H9 (cell line): ENCODE measurements at regions not wholly inside any gene's neighbourhood (a gene's known extent, or its start where the extent isn't known, plus 50 kb on each side); places are given as distances from the start of the nearest gene placed in this dataset.

Experiments used
- DNase-seq: peaks from one replicate; pipeline ENCODE4 v3.0.0-alpha.2; 2017
- H2AFZ ChIP-seq: one replicate; pipeline ENCODE4 v1.6.1; 2013; ENCODE audit warnings: mild to moderate bottlenecking, low read length, control low read depth, moderate library complexity
- H2AK5ac ChIP-seq: 2 replicates; pipeline ENCODE4 v1.6.1; 2013; ENCODE audit warnings: low read length, control low read depth, mixed read lengths; ENCODE audit not compliant: insufficient read length
- H2BK120ac ChIP-seq: one replicate; pipeline ENCODE4 v1.6.1; 2013; ENCODE audit warnings: low read depth, mild to moderate bottlenecking, low read length, control low read depth, inconsistent platforms; ENCODE audit not compliant: poor library complexity, severe bottlenecking
- H2BK12ac ChIP-seq: 2 replicates; pipeline ENCODE4 v1.6.1; 2013; ENCODE audit warnings: low read length, control low read depth, mixed read lengths, low read depth; ENCODE audit not compliant: insufficient read length
- H2BK15ac ChIP-seq: 2 replicates; pipeline ENCODE4 v1.6.1; 2013; ENCODE audit warnings: low read depth, low read length, control low read depth
- H2BK20ac ChIP-seq: one replicate; pipeline ENCODE4 v1.6.1; 2013; ENCODE audit warnings: low read depth, mild to moderate bottlenecking, low read length, control low read depth, inconsistent platforms; ENCODE audit not compliant: poor library complexity, severe bottlenecking
- H2BK5ac ChIP-seq: 2 replicates; pipeline ENCODE4 v1.6.1; 2013; ENCODE audit warnings: low read length, control low read depth, mixed read lengths; ENCODE audit not compliant: insufficient read length
- H3K14ac ChIP-seq: 2 replicates; pipeline ENCODE4 v1.6.1; 2013; ENCODE audit warnings: low read length, control low read depth; ENCODE audit not compliant: insufficient read depth
- H3K18ac ChIP-seq: 2 replicates; pipeline ENCODE4 v1.6.1; 2013; ENCODE audit warnings: low read depth, mild to moderate bottlenecking, mixed read lengths, low read length, control low read depth; ENCODE audit not compliant: insufficient read length
- H3K23ac ChIP-seq: 2 replicates; pipeline ENCODE4 v1.6.1; 2013; ENCODE audit warnings: low read length, control low read depth, mixed read lengths, low read depth; ENCODE audit not compliant: insufficient read length
- H3K23me2 ChIP-seq: 2 replicates; pipeline ENCODE4 v1.6.1; 2013; ENCODE audit warnings: low read depth, mild to moderate bottlenecking, mixed read lengths, low read length, control low read depth; ENCODE audit not compliant: insufficient read length, poor library complexity, severe bottlenecking
- H3K27ac ChIP-seq: 2 replicates; pipeline ENCODE4 v1.5.1; 2013; ENCODE audit warnings: low read length, control low read depth, mixed read lengths, low read depth; ENCODE audit not compliant: insufficient read length
- H3K27me3 ChIP-seq: 2 replicates; pipeline ENCODE4 v1.6.1; 2013; ENCODE audit warnings: low read length, control low read depth, inconsistent platforms; ENCODE audit not compliant: insufficient read depth
- H3K4ac ChIP-seq: 2 replicates; pipeline ENCODE4 v1.6.1; 2013; ENCODE audit warnings: low read depth, mild to moderate bottlenecking, control low read depth, inconsistent platforms, low read length, moderate library complexity
- H3K4me1 ChIP-seq: 2 replicates; pipeline ENCODE4 v1.6.1; 2013; ENCODE audit warnings: low read length, control low read depth, inconsistent platforms; ENCODE audit not compliant: insufficient read depth
- H3K4me2 ChIP-seq: 2 replicates; pipeline ENCODE4 v1.6.1; 2013; ENCODE audit warnings: low read length, control low read depth, mixed read lengths; ENCODE audit not compliant: insufficient read length, insufficient read depth
- H3K56ac ChIP-seq: 2 replicates; pipeline ENCODE4 v1.6.1; 2013; ENCODE audit warnings: low read depth, mild to moderate bottlenecking, mixed read lengths, low read length, control low read depth; ENCODE audit not compliant: insufficient read length
- H3K79me1 ChIP-seq: 2 replicates; pipeline ENCODE4 v1.6.1; 2013; ENCODE audit warnings: low read depth, mild to moderate bottlenecking, moderate library complexity, low read length, control low read depth, inconsistent platforms; ENCODE audit not compliant: insufficient read depth, poor library complexity, severe bottlenecking
- H3K79me2 ChIP-seq: 2 replicates; pipeline ENCODE4 v1.6.1; 2013; ENCODE audit warnings: low read length, control low read depth, inconsistent platforms; ENCODE audit not compliant: insufficient read depth
- H3K9ac ChIP-seq: 2 replicates; pipeline ENCODE4 v1.6.1; 2013; ENCODE audit warnings: low read length, control low read depth, mixed read lengths; ENCODE audit not compliant: insufficient read length; ENCODE audit errors: extremely low read depth
- H3K9me3 ChIP-seq: one replicate; pipeline ENCODE4 v1.6.1; 2013; ENCODE audit warnings: low read depth, low read length, inconsistent platforms; ENCODE audit not compliant: control insufficient read depth
- H3T11ph ChIP-seq: one replicate; pipeline ENCODE4 v1.6.1; 2013; ENCODE audit warnings: mild to moderate bottlenecking, low read length, control low read depth, inconsistent platforms
- H4K20me1 ChIP-seq: one replicate; pipeline ENCODE4 v1.6.1; 2013; ENCODE audit not compliant: control insufficient read depth, insufficient read length, insufficient read depth
- H4K5ac ChIP-seq: 2 replicates; pipeline ENCODE4 v1.6.1; 2013; ENCODE audit warnings: low read depth, mild to moderate bottlenecking, mixed read lengths, low read length, control low read depth; ENCODE audit not compliant: insufficient read length
- H4K8ac ChIP-seq: replicated peaks from 2 replicates; pipeline ENCODE4 v1.6.1; 2013; ENCODE audit warnings: low read length, control low read depth, mixed read lengths, low read depth; ENCODE audit not compliant: insufficient read length
- H4K91ac ChIP-seq: 2 replicates; pipeline ENCODE4 v1.6.1; 2013; ENCODE audit warnings: low read depth, mild to moderate bottlenecking, moderate library complexity, mixed read lengths, low read length, control low read depth; ENCODE audit not compliant: insufficient read length
- H3K27ac Mint-ChIP-seq, 3 experiments: 2 replicates in 2 of 3; 3 replicates in 1 of 3; pipeline ENCODE4 v1.8.0; 2020 to 2021; ENCODE audit warnings: mixed read lengths in 3 of 3, mild to moderate bottlenecking in 1 of 3, moderate library complexity in 1 of 3
- H3K27me3 Mint-ChIP-seq: 2 replicates; pipeline ENCODE4 v1.8.0; 2021; ENCODE audit warnings: low read depth, mild to moderate bottlenecking, moderate library complexity, mixed read lengths
- H3K36me3 Mint-ChIP-seq, 3 experiments: 2 replicates in 2 of 3; 3 replicates in 1 of 3; pipeline ENCODE4 v1.8.0; 2020 to 2021; ENCODE audit warnings: low read depth in 3 of 3, mixed read lengths in 3 of 3; ENCODE audit not compliant: insufficient read depth in 1 of 3
- H3K4me1 Mint-ChIP-seq, 2 experiments: 2 replicates each; pipeline ENCODE4 v1.8.0; 2020; ENCODE audit warnings: mixed read lengths in 2 of 2
- H3K4me3 Mint-ChIP-seq, 2 experiments: 2 replicates in 1 of 2; 3 replicates in 1 of 2; pipeline ENCODE4 v1.8.0; 2020 to 2021; ENCODE audit warnings: mild to moderate bottlenecking in 2 of 2, mixed read lengths in 2 of 2, moderate library complexity in 1 of 2
- H3K9me3 Mint-ChIP-seq, 2 experiments: 2 replicates in 1 of 2; 3 replicates in 1 of 2; pipeline ENCODE4 v1.8.0; 2020; ENCODE audit warnings: mild to moderate bottlenecking in 2 of 2, mixed read lengths in 2 of 2, moderate library complexity in 1 of 2
- CTCF ChIP-seq: fragments of 200-600 bp; sonication (generic); conservative IDR thresholded peaks from 3 replicates; pipeline ENCODE4 v1.8.0; 2021; ENCODE audit warnings: antibody characterized with exemption, mild to moderate bottlenecking

GRCh38 chr5:89908876-89909275, 500.7 kb downstream of the CETN3 start:
- Mint-ChIP-seq H3K4me1 (no peaks in the 10 kb centered on the region), H3K27ac (no peak overlapping the region)
- TF ChIP-seq CTCF = no peak

More at GRCh38 chr5:89908876-89909275, 500.7 kb downstream of the CETN3 start:
- H3K23ac ChIP-seq = no peak overlapping the region
- no peaks in the 10 kb centered on the region for H3K23me2 ChIP-seq
- no peak overlapping the region for H3K18ac ChIP-seq
- H2AFZ ChIP-seq = no peak overlapping the region
- no peak for DNase-seq
- H2BK5ac ChIP-seq = no peak overlapping the region
- H3K14ac ChIP-seq = no peak overlapping the region
- Mint-ChIP-seq H3K27me3 (no peaks in the 10 kb centered on the region), H3K9me3 (no peaks in the 10 kb centered on the region; a peak in 2 of 5 replicates), H3K4me3 (no peak overlapping the region), H3K36me3 (peaks cover 0 to 3% (median 0%) of the 10 kb centered on the region in 3 experiments; a peak in 1 of 7 replicates)
- H3K27me3 ChIP-seq = no peaks in the 10 kb centered on the region
- H2BK20ac ChIP-seq = no peak overlapping the region
- no peak overlapping the region for H3K27ac ChIP-seq
- no peaks in the 10 kb centered on the region for H3K9me3 ChIP-seq
- H3K4me2 ChIP-seq = no peak overlapping the region
- no peak overlapping the region for H2BK12ac ChIP-seq
- no peak overlapping the region for H4K5ac ChIP-seq
- no peaks in the 10 kb centered on the region for H3K4me1 ChIP-seq
- no peak overlapping the region for H2BK120ac ChIP-seq
- no peaks in the 10 kb centered on the region for H4K20me1 ChIP-seq
- H3K79me1 ChIP-seq = no peaks in the 10 kb centered on the region
- H3K79me2 ChIP-seq = no peaks in the 10 kb centered on the region
- no peak overlapping the region for H3K9ac ChIP-seq
- H3T11ph ChIP-seq = no peak overlapping the region
- H2BK15ac ChIP-seq = no peak overlapping the region
- H3K56ac ChIP-seq = no peak overlapping the region
- H4K8ac ChIP-seq = no peak overlapping the region
- no peak overlapping the region for H3K4ac ChIP-seq
- H4K91ac ChIP-seq = no peak overlapping the region
- no peak overlapping the region for H2AK5ac ChIP-seq
